GM19193 (cell line): ENCODE measurements at regions not wholly inside any gene's neighbourhood (a gene's known extent, or its start where the extent isn't known, plus 50 kb on each side); places are given as distances from the start of the nearest gene placed in this dataset.

Source experiments
- POLR2A ChIP-seq: IDR thresholded peaks from 4 replicates; pipeline ENCODE4 v1.6.1; 2011; ENCODE audit not compliant: insufficient read depth, insufficient read length; ENCODE audit errors: extremely low read depth

DNA sequence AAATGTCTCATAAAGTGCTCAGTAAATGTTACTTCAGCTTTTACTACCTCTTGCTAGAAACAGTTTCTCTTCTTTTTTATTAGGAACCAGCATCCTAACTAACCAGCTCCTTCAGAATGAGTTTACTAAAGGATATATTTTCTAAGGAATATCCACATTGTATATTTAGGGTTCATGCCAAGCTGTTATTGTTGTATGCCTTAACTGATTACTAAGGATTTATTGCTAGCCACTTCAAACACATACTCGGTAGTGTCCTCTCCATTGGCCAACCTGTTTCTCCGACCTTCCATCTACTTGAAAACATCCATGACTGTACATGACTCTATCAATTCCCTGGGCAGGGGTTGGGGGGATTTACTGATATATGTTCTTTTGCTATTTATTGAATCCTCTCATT is 906.3 kb upstream of the SORCS1 start:
- no peak for TF ChIP-seq POLR2A

DNA sequence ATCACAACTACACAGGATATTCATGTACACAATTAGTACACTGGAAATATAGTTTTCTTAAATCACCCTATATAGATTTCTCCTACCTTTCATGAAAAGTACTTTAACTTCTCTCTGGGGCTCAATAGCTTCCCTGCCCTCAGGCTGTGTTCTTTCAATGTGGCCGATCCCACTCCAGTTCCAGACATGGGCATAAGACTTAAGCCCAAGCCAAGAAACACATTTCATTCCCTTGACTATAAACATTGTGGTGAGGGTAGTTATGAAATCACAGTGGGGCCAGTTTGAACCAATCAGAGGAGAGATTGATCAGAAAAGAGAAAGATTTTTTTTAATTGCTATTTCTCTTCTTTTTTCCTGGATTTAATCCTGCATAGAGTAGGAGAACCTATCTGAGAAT is 904.6 kb upstream of the SORCS1 start:
- TF ChIP-seq POLR2A, result no peak

DNA sequence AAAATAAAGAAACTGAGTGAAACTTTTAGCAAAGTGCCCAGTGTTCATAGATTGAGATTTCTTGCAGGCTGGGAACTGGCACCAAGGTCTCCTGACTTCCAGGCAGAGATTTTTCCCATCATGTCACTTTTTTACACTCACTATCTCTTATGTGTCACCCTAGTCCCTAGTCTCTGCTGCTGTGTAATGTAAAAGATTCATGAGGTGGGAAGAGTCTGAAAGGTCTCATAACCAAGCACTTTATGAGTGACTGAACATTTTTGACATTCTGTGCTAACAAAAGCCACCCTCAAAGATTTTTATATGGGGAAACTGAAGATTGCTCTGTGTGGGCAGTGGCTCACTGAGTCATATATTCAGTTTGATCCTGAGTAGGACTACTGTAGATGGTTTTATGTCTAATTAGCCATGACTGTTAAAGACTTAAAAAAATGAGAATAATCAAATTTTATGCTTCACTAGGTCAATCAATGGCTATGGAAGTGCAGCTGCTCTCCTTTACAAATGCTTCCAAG is 900.3 kb upstream of the SORCS1 start:
- TF ChIP-seq POLR2A, result no peak

DNA sequence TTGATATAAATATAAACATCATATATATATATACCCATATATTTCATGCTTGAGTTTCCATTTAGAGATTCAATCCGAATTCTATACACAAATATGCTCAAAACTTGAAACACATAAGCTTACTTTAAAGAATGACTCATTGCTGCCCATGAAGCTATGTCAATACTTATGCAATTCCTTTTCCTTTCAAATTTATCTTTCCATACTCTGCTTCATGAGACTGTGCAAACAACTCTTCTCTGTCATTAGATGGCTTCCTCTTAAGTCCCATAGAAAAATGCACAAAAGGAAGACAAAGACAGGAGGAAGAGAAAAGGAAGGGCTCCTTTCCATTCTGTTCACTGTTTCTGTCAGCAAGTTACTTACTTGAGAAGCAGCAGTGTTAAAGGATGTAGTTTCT is 895.7 kb upstream of the SORCS1 start:
- no peak for TF ChIP-seq POLR2A

DNA sequence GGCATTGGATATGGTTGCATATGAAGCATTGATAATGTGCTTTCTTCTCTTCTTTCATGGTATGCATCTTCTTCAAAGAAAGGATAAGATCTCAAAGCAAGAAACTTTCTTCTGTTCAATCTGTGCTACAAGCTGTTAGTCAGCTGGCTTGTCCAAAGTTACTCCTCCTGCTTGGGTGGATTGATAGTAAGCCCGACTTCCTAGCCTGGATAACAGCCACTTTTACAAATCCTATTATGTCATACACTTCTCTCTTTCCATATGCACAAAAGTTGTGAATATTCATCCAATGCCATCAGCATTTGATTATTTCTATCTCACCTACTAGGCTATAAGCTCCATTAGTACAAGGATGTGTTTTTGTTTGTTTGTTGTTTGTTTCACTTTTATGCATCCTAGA is 891.0 kb upstream of the SORCS1 start:
- TF ChIP-seq POLR2A, result no peak

DNA sequence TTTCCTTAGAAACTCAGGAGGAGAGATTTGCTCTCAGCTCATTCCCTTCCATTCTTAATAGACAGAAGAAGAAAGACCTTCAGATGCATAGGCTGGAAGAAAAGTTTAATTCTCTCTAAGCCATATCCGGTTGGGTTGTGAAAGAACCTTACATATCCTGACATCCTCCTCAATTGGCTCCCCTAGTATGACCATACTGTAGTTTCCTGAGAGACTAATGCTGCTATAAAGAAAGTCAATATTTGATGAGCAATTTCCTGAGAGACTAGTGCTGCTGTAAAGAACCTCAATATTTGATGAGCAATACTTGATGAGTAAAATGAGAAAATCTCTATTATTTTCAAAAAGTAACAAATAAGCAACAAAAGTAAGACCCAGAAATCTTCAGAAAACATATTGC is 888.5 kb upstream of the SORCS1 start:
- TF ChIP-seq POLR2A, result no peak

DNA sequence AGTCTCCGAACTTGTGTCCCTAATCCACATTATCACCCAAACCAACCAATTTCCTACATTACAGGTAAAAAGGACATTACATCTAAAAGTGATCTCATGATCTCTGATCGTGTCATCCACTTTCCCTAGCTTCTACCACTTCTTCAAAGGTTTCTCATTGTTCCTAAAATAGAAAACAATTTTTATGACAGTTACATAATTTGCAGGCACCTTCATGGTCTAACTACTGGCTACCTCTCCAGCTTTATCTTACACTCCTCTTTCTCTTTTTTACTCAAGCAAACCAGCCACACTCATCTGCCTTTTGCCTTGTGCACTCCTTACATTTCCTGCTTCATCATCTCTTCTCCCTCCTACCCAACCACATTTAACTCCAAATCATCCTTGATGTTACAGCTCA is 886.7 kb upstream of the SORCS1 start:
- TF ChIP-seq POLR2A, result no peak

DNA sequence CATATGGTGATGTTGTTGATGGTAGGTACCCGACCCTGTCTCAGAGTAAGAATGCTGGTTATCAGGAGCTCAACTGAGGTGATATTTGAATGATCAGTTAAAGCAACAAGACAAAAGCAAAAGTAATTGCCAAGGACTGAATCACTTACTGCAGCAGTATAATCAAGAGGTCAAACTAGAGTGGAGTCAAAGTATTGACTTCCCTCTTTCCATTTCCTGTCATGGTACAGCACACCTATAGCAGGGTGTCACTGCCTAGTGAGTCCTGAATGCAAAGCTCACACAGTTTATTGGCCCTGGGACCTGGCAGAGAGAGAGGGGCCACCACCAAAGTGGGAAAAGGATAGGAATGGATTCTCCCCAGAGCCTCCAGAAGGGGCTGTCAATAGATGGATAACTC is 886.1 kb upstream of the SORCS1 start:
- no peak for TF ChIP-seq POLR2A

DNA sequence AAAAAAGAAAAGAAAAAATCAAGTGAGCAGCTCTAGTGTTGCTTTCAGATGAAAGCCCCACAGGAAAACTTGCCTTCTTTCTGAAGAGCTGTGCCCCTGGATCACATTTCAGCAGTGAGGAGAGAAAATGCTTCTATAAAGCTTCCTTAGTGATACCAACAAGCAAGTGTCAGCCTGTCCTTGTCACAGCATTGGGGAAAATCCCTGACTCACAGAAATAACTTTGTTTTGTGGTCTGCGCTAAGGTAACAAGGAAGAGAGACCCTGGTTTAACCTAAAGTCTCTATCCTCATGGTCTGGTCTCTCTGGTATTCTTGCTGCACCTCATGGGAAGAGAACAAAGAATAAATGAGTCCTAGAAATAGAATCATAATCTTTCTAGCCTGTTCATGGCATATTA is 885.2 kb upstream of the SORCS1 start:
- TF ChIP-seq POLR2A, result no peak

DNA sequence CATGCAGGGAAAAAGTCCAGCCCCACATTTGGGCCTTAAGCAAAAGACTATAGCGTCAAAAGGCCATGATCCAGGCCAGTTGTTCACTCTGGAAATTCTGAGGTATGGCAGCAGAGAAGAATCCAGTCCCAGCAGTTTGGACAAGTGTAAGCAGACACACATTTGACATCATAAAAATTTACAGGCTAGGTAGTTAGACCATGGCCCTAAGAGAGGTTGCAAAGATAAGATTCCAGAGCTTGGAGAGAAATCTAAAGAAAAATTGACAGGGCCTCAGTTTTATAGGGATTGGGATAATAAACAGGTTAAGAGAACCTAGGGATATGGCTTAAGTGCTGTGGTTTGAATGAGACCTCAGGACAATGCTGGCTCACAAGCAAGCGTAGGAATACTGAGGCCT is 884.4 kb upstream of the SORCS1 start:
- no peak for TF ChIP-seq POLR2A

DNA sequence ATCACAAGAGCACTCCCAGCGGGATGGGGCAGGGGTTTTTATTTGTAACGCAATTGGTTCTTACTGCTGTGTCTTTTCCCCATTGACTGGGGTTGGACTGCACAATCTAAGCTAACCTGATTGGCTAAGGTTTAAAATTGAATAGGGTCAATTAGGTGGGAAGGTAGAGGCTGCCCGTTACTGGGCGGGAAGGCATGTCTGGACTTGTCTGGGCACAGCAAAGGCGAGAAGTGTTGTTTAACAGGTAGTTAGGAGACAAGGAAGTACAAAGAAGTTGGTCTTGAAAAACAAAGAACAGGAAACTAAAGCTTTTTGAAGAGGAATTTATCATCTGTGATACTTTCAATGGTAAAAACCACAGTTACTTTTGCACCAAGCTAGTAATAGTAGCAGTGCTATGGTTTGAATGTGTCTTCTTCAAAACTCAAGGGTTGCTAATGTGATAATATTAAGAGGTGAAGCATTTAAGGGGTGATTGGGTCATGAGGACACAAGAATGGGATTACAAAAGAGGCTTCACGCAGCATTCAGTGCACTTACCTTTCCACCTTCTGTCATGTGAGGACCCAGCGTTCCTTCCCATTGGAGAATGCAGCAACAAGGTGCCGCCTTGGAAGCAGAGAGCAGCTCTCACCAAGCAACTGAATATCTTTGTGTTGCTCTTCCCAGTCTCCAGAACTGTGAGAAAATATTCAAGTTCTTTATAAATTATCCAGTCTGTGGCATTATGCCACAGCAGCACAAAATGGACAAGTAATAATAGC is 875.5 kb upstream of the SORCS1 start:
- TF ChIP-seq POLR2A, result no peak

DNA sequence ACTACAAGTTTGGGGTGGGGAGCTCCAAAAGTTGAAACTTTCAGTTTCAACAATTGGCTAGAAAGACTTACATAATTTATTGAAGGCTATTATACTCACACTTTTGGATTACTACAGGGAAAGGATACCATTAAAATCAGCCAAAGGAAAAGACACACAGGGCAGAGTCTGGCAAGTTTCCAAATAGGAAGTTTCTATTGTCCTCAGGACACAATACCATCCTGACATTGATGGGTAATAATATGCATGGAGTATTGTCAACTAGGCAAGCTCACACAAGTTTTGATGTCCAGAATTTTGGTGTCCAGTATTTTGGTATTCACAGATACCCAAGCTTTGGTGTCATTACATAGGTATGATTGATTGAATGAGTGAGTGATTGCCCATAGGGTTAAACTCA is 872.6 kb upstream of the SORCS1 start:
- no peak for TF ChIP-seq POLR2A

DNA sequence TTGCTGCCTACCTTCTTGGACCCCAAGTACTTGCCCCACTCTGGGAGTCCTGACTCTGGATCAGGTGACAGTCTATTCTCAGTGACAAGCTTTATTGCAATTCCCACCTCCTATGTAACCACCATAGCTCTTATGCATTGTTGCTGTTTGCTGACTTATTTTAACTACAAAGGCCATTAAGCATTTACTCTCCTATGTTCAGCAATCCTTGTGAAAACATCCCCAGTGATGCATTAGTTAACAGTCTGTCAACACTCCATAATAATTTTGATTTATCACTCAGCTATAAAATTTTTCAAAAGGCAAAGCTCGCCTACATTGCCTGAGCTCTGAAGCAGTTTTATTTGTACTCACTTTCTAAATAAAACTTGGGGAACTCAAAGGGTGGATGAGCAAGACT is 871.8 kb upstream of the SORCS1 start:
- TF ChIP-seq POLR2A, result no peak

DNA sequence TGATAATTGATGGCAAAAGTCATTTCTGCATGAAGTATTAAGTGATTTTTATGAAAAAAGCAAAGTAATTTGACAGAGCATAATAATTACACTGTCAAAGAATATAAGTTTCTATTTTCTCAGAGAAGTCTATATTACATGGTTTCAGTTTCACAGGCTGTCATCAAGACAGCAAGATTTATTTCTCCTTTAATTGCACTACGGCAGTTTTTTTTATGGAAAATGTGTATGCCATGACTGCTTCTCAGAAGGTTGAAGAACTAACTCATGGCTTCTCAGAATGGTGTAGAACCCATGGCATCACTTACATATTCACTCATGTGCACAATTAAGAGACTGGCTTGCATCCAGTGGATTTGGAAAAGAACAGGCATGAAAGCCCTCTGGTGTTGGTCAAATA is 870.3 kb upstream of the SORCS1 start:
- no peak for TF ChIP-seq POLR2A

DNA sequence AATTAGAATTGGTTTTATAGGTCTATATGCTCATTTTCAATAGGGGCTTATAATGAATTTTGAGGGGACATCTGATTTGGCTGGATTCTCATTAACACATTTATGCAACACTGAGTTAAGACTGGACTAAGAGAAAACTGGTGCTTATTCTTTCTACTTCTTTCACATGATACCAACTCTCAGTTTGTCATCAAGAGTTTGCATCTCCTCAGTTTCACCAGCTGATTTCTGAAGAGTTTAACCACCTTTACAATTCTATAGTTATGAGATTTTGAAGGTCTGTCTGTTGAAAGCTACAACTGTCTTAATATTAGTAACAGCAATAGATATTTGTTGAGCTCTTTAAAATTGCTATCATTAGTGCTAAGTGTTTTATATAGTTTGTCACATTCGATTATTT is 867.0 kb upstream of the SORCS1 start:
- TF ChIP-seq POLR2A, result no peak

DNA sequence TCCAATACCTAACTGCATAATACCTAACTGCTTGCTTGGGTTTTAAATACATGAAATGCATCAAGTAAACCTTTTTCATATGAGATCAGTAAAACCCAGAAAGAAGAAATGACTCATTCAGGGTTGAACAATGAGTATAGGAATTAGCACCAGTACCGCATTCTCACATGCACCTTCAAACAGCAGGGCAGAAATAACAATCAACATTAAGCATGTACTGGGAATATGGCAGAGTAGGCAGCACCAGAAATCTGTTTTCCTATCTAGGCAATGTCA is 850.3 kb upstream of the SORCS1 start:
- no peak for TF ChIP-seq POLR2A

DNA sequence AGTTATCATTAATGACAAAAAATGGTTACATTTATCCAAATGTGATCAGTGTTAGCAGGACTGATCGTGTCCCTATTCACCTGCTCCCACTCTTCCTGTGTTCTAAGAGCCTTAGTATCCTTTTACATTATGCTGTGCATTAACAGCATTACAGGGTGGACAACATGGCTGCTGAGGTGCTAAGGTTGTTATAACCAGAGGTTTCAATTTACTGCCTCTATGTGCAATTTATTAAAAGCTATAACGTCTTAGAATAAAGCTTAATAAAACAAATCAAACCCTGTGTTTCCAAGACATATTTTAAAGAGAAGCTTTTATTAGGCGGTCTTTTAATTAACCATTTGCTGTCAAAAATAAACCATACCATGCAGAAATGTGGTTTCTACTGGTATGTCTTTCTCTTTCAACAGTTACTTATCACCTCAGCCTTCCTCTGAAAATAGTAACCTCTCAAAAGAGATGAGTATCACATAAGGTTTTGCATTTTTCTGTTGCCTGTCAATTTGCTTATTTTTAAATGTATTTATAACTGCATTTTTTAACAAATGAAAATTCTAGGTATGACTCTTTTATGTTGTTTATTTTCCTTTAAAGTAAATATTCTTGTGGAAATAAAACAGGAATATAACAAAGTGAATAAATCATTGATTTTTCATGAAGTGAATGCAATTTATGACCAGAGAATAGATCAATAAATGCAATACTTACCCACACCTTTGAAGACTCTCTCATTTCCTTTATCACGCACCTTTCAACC is 849.8 kb upstream of the SORCS1 start:
- TF ChIP-seq POLR2A, result no peak

DNA sequence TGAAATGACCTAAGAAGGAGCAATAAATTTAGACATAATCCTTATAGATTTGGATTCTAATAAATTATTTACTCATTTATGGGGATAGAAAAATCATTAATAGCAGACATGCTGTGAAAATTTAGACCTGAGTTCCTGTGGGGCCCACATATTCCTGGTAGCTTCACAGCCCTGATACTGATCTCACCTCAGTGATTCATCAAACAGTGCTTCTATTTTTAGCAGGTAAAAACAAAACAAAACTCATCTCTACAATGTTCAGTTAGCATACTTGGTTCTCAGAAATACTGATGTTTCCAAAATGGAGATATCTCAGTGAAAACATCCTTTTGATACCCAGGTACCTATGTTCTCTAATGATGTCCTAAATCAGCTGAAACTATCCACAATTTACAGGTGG is 841.1 kb upstream of the SORCS1 start:
- no peak for TF ChIP-seq POLR2A

DNA sequence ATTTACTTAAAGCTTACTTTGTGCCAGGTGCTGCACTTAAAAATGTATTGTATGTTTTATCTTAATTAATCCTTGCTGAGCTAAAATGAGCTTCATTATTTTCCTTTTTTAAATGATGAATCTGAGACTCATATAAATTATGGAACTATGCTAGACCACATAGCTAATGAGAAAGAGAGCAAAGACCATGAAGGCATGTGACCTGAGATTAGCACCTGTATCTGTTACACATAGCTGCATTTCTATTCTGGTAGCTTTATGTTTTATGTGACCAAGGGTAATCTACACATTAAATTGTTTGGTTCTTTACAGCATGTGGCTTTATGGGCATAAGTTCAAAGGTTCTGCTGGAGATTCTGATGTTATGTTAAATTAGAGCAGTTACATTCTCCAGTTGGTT is 839.1 kb upstream of the SORCS1 start:
- TF ChIP-seq POLR2A, result no peak
